ENCODE measurements at regions not wholly inside any gene's neighbourhood (a gene's known extent, or its start where the extent isn't known, plus 50 kb on each side); places are given as distances from the start of the nearest gene placed in this dataset.

- H3K36me3 ChIP-seq (ENCODE audit: insufficient read depth, low read length), result no peaks in the 10 kb centered on the region
- H3K9me3 ChIP-seq (ENCODE audit: low read length), result no peaks in the 10 kb centered on the region
- no peaks in the 10 kb centered on the region for H3K27me3 ChIP-seq (ENCODE audit: insufficient read depth, low read length)
- H3K4me3 ChIP-seq (ENCODE audit: low read length), result no peak overlapping the region
- H3K4me1 ChIP-seq (ENCODE audit: insufficient read depth, low read length), result peaks cover 10% of the 10 kb centered on the region
- peak overlapping the region; percentile 80 for H2AFZ ChIP-seq (ENCODE audit: low read depth, low read length)
These were observed 607.9 kb upstream of the KCNMB2 start for GRCh38 chr3:177928172-177928873.

DNA sequence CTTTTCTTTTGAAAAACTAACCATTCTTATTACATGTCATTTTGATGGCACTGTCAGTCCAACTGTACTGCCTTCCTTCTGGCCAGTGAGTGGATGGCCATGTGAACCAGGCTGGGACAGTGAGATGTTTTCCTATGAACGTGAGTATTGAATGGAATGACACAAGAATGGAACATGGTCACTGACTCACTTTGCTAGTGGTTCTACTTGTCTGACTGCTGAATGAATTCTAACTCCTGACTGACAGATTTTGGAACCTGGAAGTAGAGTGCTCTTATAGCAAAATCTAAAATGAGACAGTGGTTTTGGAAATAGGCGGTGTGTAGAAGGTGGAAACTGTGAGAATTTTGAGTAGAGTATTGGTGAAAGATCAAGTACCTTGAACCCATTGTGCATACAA lies 606.9 kb upstream of the KCNMB2 start:
- no peaks in the 10 kb centered on the region for H3K36me3 ChIP-seq (ENCODE audit: insufficient read depth, low read length)
- peaks cover 10% of the 10 kb centered on the region for H3K4me1 ChIP-seq (ENCODE audit: insufficient read depth, low read length)
- no peaks in the 10 kb centered on the region for H3K9me3 ChIP-seq (ENCODE audit: low read length)
- H3K4me3 ChIP-seq (ENCODE audit: low read length), result no peak overlapping the region
- no peak overlapping the region for H2AFZ ChIP-seq (ENCODE audit: low read depth, low read length)
- no peaks in the 10 kb centered on the region for H3K27me3 ChIP-seq (ENCODE audit: insufficient read depth, low read length)

GRCh38 chr3:177930771-177931170 lies 605.5 kb upstream of the KCNMB2 start:
- H3K4me1 ChIP-seq (ENCODE audit: insufficient read depth, low read length), result peaks cover 10% of the 10 kb centered on the region

DNA sequence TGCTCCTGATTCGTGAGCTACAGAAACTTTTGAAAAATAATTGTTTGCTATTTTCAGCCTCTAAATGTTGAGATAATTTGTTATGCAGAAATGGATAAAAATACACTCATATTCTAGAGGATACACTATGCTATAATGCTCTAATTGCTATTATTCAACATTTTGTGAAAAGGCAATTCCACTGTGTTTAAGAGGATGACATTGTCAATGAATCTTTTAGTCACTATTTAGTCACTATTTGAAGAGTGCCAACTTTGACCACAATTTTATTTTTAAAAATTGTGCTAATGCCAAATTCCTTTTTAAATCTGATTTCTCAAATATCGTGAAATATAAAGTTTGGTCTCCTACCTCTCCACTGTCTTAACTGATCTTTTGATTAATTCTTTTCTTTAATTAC lies 604.9 kb upstream of the KCNMB2 start:
- Histone ChIP-seq H3K9me3 (ENCODE audit: low read length) (no peaks in the 10 kb centered on the region), H3K27me3 (ENCODE audit: insufficient read depth, low read length) (no peaks in the 10 kb centered on the region), H3K4me3 (ENCODE audit: low read length) (no peak overlapping the region), H3K36me3 (ENCODE audit: insufficient read depth, low read length) (no peaks in the 10 kb centered on the region), H2AFZ (ENCODE audit: low read depth, low read length) (no peak overlapping the region), H3K4me1 (ENCODE audit: insufficient read depth, low read length) (peaks cover 10% of the 10 kb centered on the region)

More at GRCh38 chr3:177930771-177931170, 605.5 kb upstream of the KCNMB2 start:
- Histone ChIP-seq H3K36me3 (ENCODE audit: insufficient read depth, low read length) (no peaks in the 10 kb centered on the region), H3K9me3 (ENCODE audit: low read length) (no peaks in the 10 kb centered on the region), H3K27me3 (ENCODE audit: insufficient read depth, low read length) (no peaks in the 10 kb centered on the region), H2AFZ (ENCODE audit: low read depth, low read length) (no peak overlapping the region), H3K4me3 (ENCODE audit: low read length) (no peak overlapping the region)

GRCh38 chr3:177932346-177932745 lies 603.9 kb upstream of the KCNMB2 start:
- Histone ChIP-seq H2AFZ (ENCODE audit: low read depth, low read length) (no peak overlapping the region), H3K4me3 (ENCODE audit: low read length) (no peak overlapping the region), H3K4me1 (ENCODE audit: insufficient read depth, low read length) (peaks cover 10% of the 10 kb centered on the region), H3K36me3 (ENCODE audit: insufficient read depth, low read length) (no peaks in the 10 kb centered on the region), H3K27me3 (ENCODE audit: insufficient read depth, low read length) (no peaks in the 10 kb centered on the region), H3K9me3 (ENCODE audit: low read length) (no peaks in the 10 kb centered on the region)

DNA sequence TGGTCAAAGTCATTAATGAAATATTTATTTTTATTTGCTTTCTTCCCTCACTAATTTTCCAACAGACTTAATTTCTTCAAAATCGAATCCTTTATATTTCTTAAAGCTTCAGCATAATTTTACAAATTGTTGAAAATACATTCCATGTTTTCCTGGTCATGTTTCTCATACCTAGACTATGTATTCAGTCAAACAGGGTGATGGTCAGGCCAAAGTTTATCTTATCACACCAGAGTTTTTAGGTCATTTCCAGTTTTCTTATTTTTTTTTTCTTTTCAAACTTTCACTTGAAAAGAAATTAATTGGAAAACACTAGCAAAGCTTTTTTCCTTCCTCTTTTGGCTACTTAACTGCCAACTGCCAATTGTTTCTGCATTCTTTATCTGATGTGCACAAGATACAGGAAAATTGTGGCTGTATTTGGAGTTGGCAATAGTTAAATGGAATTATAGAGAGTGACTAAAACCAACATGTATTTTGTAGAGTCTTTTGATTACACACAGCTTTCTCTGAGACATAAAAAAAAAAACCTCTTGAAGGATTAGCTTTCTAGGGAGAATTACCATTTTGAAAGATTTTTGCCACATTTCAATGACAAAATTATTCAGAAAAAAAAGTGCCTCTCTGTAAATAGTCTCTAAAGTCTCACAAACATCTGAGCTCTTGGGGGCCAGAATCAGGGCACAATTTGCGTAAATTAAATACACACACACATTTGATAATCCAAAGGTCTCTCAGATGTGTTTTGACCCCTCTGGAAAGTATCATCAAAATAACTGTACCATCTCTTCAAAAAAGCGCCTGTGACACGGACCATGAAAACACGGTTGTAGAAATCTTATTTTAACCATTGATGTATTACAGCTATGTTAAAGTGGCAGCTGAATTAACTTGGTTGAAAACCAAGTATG lies 603.2 kb upstream of the KCNMB2 start:
- no peak overlapping the region for H2AFZ ChIP-seq (ENCODE audit: low read depth, low read length)
- H3K4me1 ChIP-seq (ENCODE audit: insufficient read depth, low read length), result peaks cover 9% of the 10 kb centered on the region
- no peaks in the 10 kb centered on the region for H3K36me3 ChIP-seq (ENCODE audit: insufficient read depth, low read length)
- no peaks in the 10 kb centered on the region for H3K27me3 ChIP-seq (ENCODE audit: insufficient read depth, low read length)
- H3K9me3 ChIP-seq (ENCODE audit: low read length), result no peaks in the 10 kb centered on the region
- H3K4me3 ChIP-seq (ENCODE audit: low read length), result no peak overlapping the region

DNA sequence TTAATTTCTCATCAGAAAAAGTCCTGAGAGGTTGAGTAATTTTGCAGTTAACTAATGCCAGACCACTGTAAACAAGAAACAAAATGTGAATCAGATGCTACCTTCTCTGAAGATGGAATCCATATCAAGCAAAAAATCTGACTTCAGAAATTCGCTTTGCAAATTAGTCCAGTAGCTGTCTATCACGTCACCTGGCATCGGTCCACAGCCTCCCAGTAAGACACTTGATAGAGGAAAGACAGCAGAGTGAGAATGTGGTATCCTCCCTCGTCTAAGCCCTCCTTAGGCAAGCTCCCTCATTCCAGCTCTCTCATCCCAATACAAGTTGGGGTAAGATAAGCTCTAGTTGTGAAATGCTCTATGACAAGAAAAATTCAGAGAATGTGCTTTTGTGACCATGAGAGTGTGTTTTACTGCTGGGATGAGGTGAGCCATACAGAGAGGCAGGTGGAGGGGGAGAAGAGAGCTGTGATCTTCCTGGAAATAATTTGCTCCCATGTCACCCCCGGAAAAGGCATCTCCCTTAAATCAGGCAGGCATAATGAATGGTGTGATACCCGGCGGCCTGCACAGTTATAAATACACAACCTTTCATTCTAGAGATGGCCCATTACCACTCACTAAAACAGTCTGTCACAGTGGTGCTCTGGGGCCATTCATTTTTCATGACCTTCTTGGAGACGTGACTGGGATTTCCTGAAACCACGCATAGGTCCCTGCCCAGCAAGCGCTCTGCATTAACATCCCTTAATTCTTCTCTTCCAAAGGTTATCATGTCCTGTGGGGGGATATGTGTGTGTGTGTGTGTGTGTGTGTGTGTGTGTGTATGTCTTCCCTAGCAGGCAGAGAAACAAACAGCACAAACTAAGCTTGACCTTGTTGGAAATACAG lies 602.0 kb upstream of the KCNMB2 start:
- Histone ChIP-seq H3K9me3 (ENCODE audit: low read length) (no peaks in the 10 kb centered on the region), H3K4me3 (ENCODE audit: low read length) (no peak overlapping the region), H3K36me3 (ENCODE audit: insufficient read depth, low read length) (no peaks in the 10 kb centered on the region)

GRCh38 chr3:177935047-177935446 lies 601.2 kb upstream of the KCNMB2 start:
- Histone ChIP-seq H3K4me1 (ENCODE audit: insufficient read depth, low read length) (no peaks in the 10 kb centered on the region), H3K36me3 (ENCODE audit: insufficient read depth, low read length) (no peaks in the 10 kb centered on the region), H3K4me3 (ENCODE audit: low read length) (no peak overlapping the region), H3K27me3 (ENCODE audit: insufficient read depth, low read length) (no peaks in the 10 kb centered on the region), H2AFZ (ENCODE audit: low read depth, low read length) (no peak overlapping the region), H3K9me3 (ENCODE audit: low read length) (no peaks in the 10 kb centered on the region)

More for the DNA sequence above, 602.0 kb upstream of the KCNMB2 start:
- no peaks in the 10 kb centered on the region for H3K4me1 ChIP-seq (ENCODE audit: insufficient read depth, low read length)
- no peaks in the 10 kb centered on the region for H3K27me3 ChIP-seq (ENCODE audit: insufficient read depth, low read length)
- H2AFZ ChIP-seq (ENCODE audit: low read depth, low read length), result no peak overlapping the region

DNA sequence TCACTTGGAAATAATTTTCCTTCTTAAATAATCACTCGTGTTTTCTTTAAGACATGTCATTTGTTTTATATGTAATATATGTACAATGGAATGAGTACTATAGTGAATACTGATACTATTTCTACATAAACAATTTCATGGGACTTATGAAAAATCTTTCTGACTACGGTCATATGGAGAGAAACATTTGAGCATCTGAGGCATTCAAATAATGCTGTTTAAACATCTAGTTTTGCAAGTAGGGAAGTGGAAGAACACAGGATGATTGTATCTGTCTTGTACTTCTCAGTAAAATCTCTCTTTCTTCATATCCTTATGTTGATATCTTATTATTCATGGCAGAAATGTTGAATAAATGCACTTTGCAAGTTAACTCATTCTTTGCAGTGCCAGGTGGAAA lies 599.5 kb upstream of the KCNMB2 start:
- no peaks in the 10 kb centered on the region for H3K4me1 ChIP-seq (ENCODE audit: insufficient read depth, low read length)
- no peaks in the 10 kb centered on the region for H3K27me3 ChIP-seq (ENCODE audit: insufficient read depth, low read length)
- H3K36me3 ChIP-seq (ENCODE audit: insufficient read depth, low read length), result no peaks in the 10 kb centered on the region
- no peaks in the 10 kb centered on the region for H3K9me3 ChIP-seq (ENCODE audit: low read length)
- H2AFZ ChIP-seq (ENCODE audit: low read depth, low read length), result no peak overlapping the region
- H3K4me3 ChIP-seq (ENCODE audit: low read length), result no peak overlapping the region

DNA sequence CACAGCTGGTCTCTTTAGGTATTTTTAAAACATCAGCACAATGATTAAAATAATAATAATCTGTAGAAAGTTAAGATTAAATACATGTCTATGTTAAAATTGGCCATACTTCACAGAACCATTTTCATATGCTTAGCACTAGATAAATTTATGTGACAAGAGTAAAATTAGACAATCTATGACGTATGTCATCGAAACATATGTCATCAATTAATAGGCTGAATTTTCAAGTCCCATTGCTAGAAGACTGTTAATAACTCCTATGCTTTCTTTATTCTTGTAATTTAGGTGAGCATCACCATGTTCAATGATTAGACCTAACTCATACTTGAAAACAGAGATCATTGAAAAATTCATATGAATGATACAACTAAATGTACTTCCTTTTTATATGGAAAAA lies 593.3 kb upstream of the KCNMB2 start:
- Histone ChIP-seq H2AFZ (ENCODE audit: low read depth, low read length) (no peak overlapping the region), H3K27me3 (ENCODE audit: insufficient read depth, low read length) (no peaks in the 10 kb centered on the region), H3K4me1 (ENCODE audit: insufficient read depth, low read length) (no peaks in the 10 kb centered on the region), H3K4me3 (ENCODE audit: low read length) (no peak overlapping the region), H3K9me3 (ENCODE audit: low read length) (no peaks in the 10 kb centered on the region), H3K36me3 (ENCODE audit: insufficient read depth, low read length) (no peaks in the 10 kb centered on the region)

GRCh38 chr3:177944228-177944661 lies 592.0 kb upstream of the KCNMB2 start:
- no peaks in the 10 kb centered on the region for H3K4me1 ChIP-seq (ENCODE audit: insufficient read depth, low read length)
- H3K9me3 ChIP-seq (ENCODE audit: low read length), result no peaks in the 10 kb centered on the region
- no peaks in the 10 kb centered on the region for H3K27me3 ChIP-seq (ENCODE audit: insufficient read depth, low read length)
- no peaks in the 10 kb centered on the region for H3K36me3 ChIP-seq (ENCODE audit: insufficient read depth, low read length)
- no peak overlapping the region for H3K4me3 ChIP-seq (ENCODE audit: low read length)
- no peak overlapping the region for H2AFZ ChIP-seq (ENCODE audit: low read depth, low read length)

DNA sequence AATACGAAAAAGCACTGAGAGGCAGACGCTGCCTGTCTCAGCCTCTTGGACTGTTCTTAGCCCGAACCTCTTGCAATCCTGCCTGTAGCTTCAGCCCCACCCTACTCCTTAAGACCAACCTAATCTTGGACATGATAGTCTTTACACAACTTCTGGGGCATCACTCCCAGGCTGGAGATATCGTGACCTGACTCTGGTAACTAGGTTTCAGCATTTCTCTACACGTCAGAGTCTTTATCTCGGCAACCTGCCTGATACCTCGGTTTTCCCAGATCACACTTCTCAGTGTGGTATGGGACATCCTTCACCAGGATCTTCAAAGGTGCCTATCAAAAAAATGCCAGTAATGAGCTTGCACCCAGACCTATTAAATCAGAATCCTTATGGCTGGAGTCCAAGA lies 590.2 kb upstream of the KCNMB2 start:
- Histone ChIP-seq H3K27me3 (ENCODE audit: insufficient read depth, low read length) (no peaks in the 10 kb centered on the region), H3K4me3 (ENCODE audit: low read length) (no peak overlapping the region), H3K9me3 (ENCODE audit: low read length) (no peaks in the 10 kb centered on the region), H3K4me1 (ENCODE audit: insufficient read depth, low read length) (no peaks in the 10 kb centered on the region), H2AFZ (ENCODE audit: low read depth, low read length) (no peak overlapping the region), H3K36me3 (ENCODE audit: insufficient read depth, low read length) (no peaks in the 10 kb centered on the region)

GRCh38 chr3:177946497-177946896 lies 589.7 kb upstream of the KCNMB2 start:
- H3K4me1 ChIP-seq (ENCODE audit: insufficient read depth, low read length), result no peaks in the 10 kb centered on the region
- no peaks in the 10 kb centered on the region for H3K27me3 ChIP-seq (ENCODE audit: insufficient read depth, low read length)
- H3K36me3 ChIP-seq (ENCODE audit: insufficient read depth, low read length), result no peaks in the 10 kb centered on the region
- H3K9me3 ChIP-seq (ENCODE audit: low read length), result no peaks in the 10 kb centered on the region
- no peak overlapping the region for H3K4me3 ChIP-seq (ENCODE audit: low read length)
- no peak overlapping the region for H2AFZ ChIP-seq (ENCODE audit: low read depth, low read length)

All from neuron (in vitro differentiated cells).